ENCODE measurements at regions not wholly inside any gene's neighbourhood (a gene's known extent, or its start where the extent isn't known, plus 50 kb on each side); places are given as distances from the start of the nearest gene placed in this dataset.
"Not testable (repeated sequence)": the region's sequence is repeated elsewhere in the genome, so short reads cannot be mapped to it uniquely, and the experiment has no call there.

GRCh38 chr2:91742973-91743490 lies 3051.6 kb downstream of the RPIA start:
- not testable (repeated sequence) for H3K4me3 ChIP-seq (ENCODE audit: low read depth, low read length)
- DNase-seq (ENCODE audit: low read depth), result peak; percentile 2

- DNase-seq (ENCODE audit: low read depth); H3K4me3 ChIP-seq (ENCODE audit: low read depth, low read length): not testable (repeated sequence)
Observed at GRCh38 chr2:91743910-91744309, 3052.4 kb downstream of the RPIA start.

DNA sequence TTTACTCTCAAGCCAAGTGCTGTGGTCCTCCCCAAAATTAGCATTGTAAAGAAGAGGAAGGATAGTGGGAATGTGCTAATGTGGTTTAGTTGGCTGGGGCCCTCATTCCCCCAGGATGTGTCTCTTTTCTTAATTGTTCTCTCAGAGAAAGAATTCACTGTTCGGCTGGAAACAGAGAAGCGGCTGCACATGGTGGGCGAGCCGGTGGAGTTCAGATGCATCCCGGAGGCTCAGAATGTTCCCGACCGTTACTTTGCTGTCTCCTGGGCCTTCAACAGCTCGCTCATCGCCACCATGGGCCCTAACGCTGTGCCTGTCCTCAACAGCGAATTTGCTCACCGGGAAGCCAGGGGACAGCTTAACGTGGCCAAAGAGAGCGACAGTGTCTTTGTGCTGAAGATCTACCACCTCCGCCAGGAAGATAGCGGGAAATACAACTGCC lies 3053.2 kb downstream of the RPIA start:
- DNase-seq (ENCODE audit: low read depth); H3K4me3 ChIP-seq (ENCODE audit: low read depth, low read length): not testable (repeated sequence)

GRCh38 chr2:91748902-91749301 lies 3057.4 kb downstream of the RPIA start:
- H3K4me3 ChIP-seq (ENCODE audit: low read depth, low read length), result no peak overlapping the region
- TF ChIP-seq, protein P1, sequence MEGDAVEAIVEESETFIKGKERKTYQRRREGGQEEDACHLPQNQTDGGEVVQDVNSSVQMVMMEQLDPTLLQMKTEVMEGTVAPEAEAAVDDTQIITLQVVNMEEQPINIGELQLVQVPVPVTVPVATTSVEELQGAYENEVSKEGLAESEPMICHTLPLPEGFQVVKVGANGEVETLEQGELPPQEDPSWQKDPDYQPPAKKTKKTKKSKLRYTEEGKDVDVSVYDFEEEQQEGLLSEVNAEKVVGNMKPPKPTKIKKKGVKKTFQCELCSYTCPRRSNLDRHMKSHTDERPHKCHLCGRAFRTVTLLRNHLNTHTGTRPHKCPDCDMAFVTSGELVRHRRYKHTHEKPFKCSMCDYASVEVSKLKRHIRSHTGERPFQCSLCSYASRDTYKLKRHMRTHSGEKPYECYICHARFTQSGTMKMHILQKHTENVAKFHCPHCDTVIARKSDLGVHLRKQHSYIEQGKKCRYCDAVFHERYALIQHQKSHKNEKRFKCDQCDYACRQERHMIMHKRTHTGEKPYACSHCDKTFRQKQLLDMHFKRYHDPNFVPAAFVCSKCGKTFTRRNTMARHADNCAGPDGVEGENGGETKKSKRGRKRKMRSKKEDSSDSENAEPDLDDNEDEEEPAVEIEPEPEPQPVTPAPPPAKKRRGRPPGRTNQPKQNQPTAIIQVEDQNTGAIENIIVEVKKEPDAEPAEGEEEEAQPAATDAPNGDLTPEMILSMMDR (IDR thresholded peaks at IDR 0.05; ENCODE audit: insufficient read depth, low read depth, low read length), result no peak
- DNase-seq (ENCODE audit: low read depth), result no peak

- DNase-seq (ENCODE audit: low read depth); H3K4me3 ChIP-seq (ENCODE audit: low read depth, low read length): not testable (repeated sequence)
Observed at GRCh38 chr2:91749665-91750064, 3058.2 kb downstream of the RPIA start.

- not testable (repeated sequence) for DNase-seq (ENCODE audit: low read depth); H3K4me3 ChIP-seq (ENCODE audit: low read depth, low read length)
Observed at GRCh38 chr2:91759361-91759941, 3068.0 kb downstream of the RPIA start.

DNA sequence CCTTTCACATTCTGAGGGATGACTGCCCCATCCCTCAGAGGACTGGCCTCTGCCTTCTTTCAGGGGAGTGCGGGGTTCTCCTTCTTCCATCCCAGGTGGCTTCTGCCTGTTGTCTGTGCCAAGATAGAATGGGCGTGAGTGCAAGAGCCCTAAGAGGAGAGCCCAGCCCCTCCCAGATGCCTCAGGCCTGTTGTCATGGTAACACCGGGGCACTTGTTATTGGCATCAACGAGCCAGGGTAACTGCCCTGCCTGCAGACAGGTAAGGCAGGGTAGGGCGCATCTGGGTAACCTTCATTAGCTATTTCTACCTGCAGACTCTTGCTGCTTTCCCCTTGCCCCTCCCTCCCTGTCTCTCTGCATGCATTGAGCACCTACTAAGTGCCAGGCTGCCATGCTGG lies 3069.2 kb downstream of the RPIA start:
- not testable (repeated sequence) for H3K4me3 ChIP-seq (ENCODE audit: low read depth, low read length); DNase-seq (ENCODE audit: low read depth)

More at GRCh38 chr2:91759361-91759941, 3068.0 kb downstream of the RPIA start:
- TF ChIP-seq, protein P1 (IDR thresholded peaks at IDR 0.05; ENCODE audit: insufficient read depth, low read depth, low read length), result peak; percentile 26

- DNase-seq (ENCODE audit: low read depth); H3K4me3 ChIP-seq (ENCODE audit: low read depth, low read length): not testable (repeated sequence)
Observed at GRCh38 chr2:91762312-91762711, 3070.8 kb downstream of the RPIA start.

DNA sequence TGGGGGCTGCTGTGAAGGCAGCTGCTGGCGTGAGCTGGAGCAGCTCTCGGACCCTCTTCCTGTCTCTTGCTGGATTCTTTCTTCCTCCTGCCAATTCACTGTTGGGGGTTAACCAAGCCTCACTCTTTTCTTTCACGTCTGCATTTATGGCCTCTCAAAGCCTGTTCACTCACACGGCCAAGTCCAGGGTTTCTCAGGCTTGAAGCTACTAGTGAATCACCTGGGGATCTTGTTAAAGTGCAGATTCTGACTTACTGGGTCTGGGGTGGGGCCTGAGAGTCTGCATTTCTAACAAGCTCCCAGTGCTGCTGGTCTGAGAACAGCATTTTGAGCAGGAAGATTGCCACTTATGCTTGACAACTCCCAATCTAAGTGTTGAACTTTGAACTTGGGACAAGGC lies 3072.2 kb downstream of the RPIA start:
- not testable (repeated sequence) for DNase-seq (ENCODE audit: low read depth); H3K4me3 ChIP-seq (ENCODE audit: low read depth, low read length)

DNA sequence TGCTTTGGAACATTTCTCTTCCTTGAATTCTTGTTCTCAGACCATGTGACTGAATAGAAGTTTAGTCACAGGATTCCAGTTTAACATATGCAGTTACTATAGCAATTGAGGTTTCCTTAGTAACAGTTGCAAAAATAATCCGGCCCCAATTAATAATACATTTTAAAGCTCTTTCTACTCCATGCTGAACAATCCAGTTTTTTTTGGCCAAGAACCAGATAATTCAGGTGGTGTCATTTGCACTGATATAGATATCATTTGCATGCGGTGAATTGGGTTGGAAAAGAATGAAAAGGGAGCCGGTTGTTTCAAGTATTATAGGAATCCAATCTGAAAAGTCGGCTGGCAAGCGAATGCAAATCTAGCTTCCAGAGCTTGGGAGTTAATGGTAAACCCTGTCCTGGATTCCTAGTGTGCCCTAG lies 3073.1 kb downstream of the RPIA start:
- not testable (repeated sequence) for H3K4me3 ChIP-seq (ENCODE audit: low read depth, low read length); DNase-seq (ENCODE audit: low read depth)

GRCh38 chr2:91765018-91765754 lies 3073.7 kb downstream of the RPIA start:
- not testable (repeated sequence) for H3K4me3 ChIP-seq (ENCODE audit: low read depth, low read length); DNase-seq (ENCODE audit: low read depth)

- peak; percentile 68 for DNase-seq (ENCODE audit: low read depth)
- H3K4me3 ChIP-seq (ENCODE audit: low read depth, low read length), result not testable (repeated sequence)
Observed at GRCh38 chr2:91766349-91767048, 3075.0 kb downstream of the RPIA start.

DNA sequence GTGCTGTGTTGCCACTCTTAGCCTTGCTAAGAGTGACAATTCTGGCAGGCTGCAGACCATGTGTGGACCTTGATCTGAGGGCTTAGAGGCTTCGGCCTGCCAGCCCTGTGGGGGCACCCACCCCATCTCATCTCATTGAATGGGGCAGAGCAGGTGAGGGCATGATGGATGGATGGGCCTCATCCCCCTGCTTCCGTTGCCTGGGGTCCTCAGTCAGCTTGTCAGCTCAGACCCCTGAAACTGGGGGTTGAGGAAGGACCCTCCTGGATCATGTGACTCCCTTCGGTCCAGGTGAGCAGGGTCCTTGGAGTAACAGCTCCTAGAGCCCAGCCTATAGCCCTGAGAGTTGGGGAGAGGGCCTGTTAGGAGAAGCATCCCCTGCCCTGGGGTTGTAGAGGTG lies 3076.8 kb downstream of the RPIA start:
- DNase-seq (ENCODE audit: low read depth); H3K4me3 ChIP-seq (ENCODE audit: low read depth, low read length): not testable (repeated sequence)

DNA sequence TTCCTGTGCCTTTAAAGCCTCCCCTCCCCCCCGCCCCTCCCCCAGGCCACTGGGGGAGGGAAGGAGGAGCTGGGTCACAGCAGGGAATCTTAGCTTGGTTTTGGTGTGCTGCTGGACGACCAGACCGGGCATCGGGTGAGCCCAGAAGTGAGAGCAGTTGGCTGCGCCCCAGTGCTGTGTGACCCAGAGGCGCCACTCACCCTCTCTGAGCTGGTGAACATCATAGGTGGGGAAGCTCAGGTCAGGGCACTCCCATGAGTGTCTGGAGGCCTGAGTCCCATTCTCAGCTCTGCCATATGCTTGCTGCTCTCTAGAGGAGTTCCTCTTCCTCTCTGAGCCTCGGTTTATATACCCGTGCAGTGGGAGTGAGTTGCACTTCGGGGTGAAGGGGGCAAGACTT lies 3077.5 kb downstream of the RPIA start:
- not testable (repeated sequence) for DNase-seq (ENCODE audit: low read depth); H3K4me3 ChIP-seq (ENCODE audit: low read depth, low read length)

- H3K4me3 ChIP-seq (ENCODE audit: low read depth, low read length); DNase-seq (ENCODE audit: low read depth): not testable (repeated sequence)
Observed at GRCh38 chr2:91770046-91770575, 3078.6 kb downstream of the RPIA start.

DNA sequence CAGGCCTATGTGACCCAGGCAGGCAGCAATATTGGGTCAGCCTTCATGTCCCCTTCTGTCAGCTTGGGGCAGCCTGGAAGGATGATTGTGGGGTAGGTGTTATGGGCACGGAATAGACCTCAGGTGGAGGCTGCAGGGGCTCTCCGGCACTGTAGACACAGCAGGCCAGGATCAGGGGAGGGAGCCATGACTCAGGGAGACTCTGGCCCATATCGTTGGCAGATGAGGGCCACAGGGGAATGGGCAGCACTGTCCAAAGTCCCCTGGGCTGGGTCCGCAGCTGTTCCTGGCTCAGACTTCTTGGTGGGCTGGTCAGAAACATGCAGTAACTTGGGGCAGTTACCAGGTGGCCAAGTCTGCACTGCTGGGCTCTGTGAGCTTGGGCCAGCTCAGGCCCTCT lies 3080.1 kb downstream of the RPIA start:
- H3K4me3 ChIP-seq (ENCODE audit: low read depth, low read length); DNase-seq (ENCODE audit: low read depth): not testable (repeated sequence)

Measured in fibroblast of villous mesenchyme (primary cell).